ENCODE measurements at regions not wholly inside any gene's neighbourhood (a gene's known extent, or its start where the extent isn't known, plus 50 kb on each side); places are given as distances from the start of the nearest gene placed in this dataset.

GRCh38 chr14:42673963-42674362 lies 1067.3 kb downstream of the LRFN5 start:
- H3K9me3 Mint-ChIP-seq = peaks cover 9% of the 10 kb centered on the region
- no peaks in the 10 kb centered on the region for H3K27me3 Mint-ChIP-seq (ENCODE audit: low read depth)
- H3K27ac Mint-ChIP-seq (ENCODE audit: unreplicated experiment) = no peak overlapping the region
- no peak for DNase-seq (ENCODE audit: low read depth, low spot score)
- no peaks in the 10 kb centered on the region for H3K4me1 Mint-ChIP-seq
- no peak overlapping the region for H3K4me3 Mint-ChIP-seq
- no peaks in the 10 kb centered on the region for H3K36me3 Mint-ChIP-seq (ENCODE audit: low read depth)
- TF ChIP-seq CTCF (conservative IDR thresholded peaks at IDR 0.05) = no peak

GRCh38 chr14:42671636-42672035 lies 1065.0 kb downstream of the LRFN5 start:
- H3K9me3 Mint-ChIP-seq = peaks cover 9% of the 10 kb centered on the region
- no peak for DNase-seq (ENCODE audit: low read depth, low spot score)
- no peak overlapping the region for H3K27ac Mint-ChIP-seq (ENCODE audit: unreplicated experiment)
- no peak for TF ChIP-seq CTCF (conservative IDR thresholded peaks at IDR 0.05)
- no peaks in the 10 kb centered on the region for H3K4me1 Mint-ChIP-seq
- no peak overlapping the region for H3K4me3 Mint-ChIP-seq
- no peaks in the 10 kb centered on the region for H3K36me3 Mint-ChIP-seq (ENCODE audit: low read depth)
- no peaks in the 10 kb centered on the region for H3K27me3 Mint-ChIP-seq (ENCODE audit: low read depth)

- H3K27me3 Mint-ChIP-seq (ENCODE audit: low read depth) = no peaks in the 10 kb centered on the region
- TF ChIP-seq CTCF (conservative IDR thresholded peaks at IDR 0.05) = no peak
- H3K4me1 Mint-ChIP-seq = peaks cover 7% of the 10 kb centered on the region
- no peak overlapping the region for H3K27ac Mint-ChIP-seq (ENCODE audit: unreplicated experiment)
- DNase-seq (ENCODE audit: low read depth, low spot score) = no peak
- H3K36me3 Mint-ChIP-seq (ENCODE audit: low read depth) = no peaks in the 10 kb centered on the region
- H3K9me3 Mint-ChIP-seq = peaks cover 4% of the 10 kb centered on the region
- H3K4me3 Mint-ChIP-seq = no peak overlapping the region
Measured at GRCh38 chr14:42665083-42665482, 1058.4 kb downstream of the LRFN5 start.

GRCh38 chr14:42664190-42664589 lies 1057.5 kb downstream of the LRFN5 start:
- Mint-ChIP-seq H3K4me3 (no peak overlapping the region), H3K4me1 (peaks cover 7% of the 10 kb centered on the region), H3K27me3 (ENCODE audit: low read depth) (no peaks in the 10 kb centered on the region), H3K36me3 (ENCODE audit: low read depth) (no peaks in the 10 kb centered on the region), H3K9me3 (peaks cover 4% of the 10 kb centered on the region), H3K27ac (ENCODE audit: unreplicated experiment) (no peak overlapping the region)
- no peak for TF ChIP-seq CTCF (conservative IDR thresholded peaks at IDR 0.05)
- DNase-seq (ENCODE audit: low read depth, low spot score) = no peak

- no peak for DNase-seq (ENCODE audit: low read depth, low spot score)
- no peaks in the 10 kb centered on the region for H3K9me3 Mint-ChIP-seq
- H3K4me1 Mint-ChIP-seq = no peaks in the 10 kb centered on the region
- H3K27ac Mint-ChIP-seq (ENCODE audit: unreplicated experiment) = no peak overlapping the region
- no peak for TF ChIP-seq CTCF (conservative IDR thresholded peaks at IDR 0.05)
- H3K4me3 Mint-ChIP-seq = no peak overlapping the region
- no peaks in the 10 kb centered on the region for H3K27me3 Mint-ChIP-seq (ENCODE audit: low read depth)
- no peaks in the 10 kb centered on the region for H3K36me3 Mint-ChIP-seq (ENCODE audit: low read depth)
Measured at GRCh38 chr14:42654707-42655106, 1048.0 kb downstream of the LRFN5 start.

GRCh38 chr14:42642787-42643186 lies 1036.1 kb downstream of the LRFN5 start:
- Mint-ChIP-seq H3K27ac (ENCODE audit: unreplicated experiment) (no peak overlapping the region), H3K36me3 (ENCODE audit: low read depth) (no peaks in the 10 kb centered on the region), H3K9me3 (peaks cover 11% of the 10 kb centered on the region), H3K4me3 (no peak overlapping the region), H3K4me1 (no peaks in the 10 kb centered on the region), H3K27me3 (ENCODE audit: low read depth) (no peaks in the 10 kb centered on the region)
- TF ChIP-seq CTCF (conservative IDR thresholded peaks at IDR 0.05) = no peak
- DNase-seq (ENCODE audit: low read depth, low spot score) = no peak

All from neural crest cell (in vitro differentiated cells).